OCI-LY3 (cell line): ENCODE measurements at regions not wholly inside any gene's neighbourhood (a gene's known extent, or its start where the extent isn't known, plus 50 kb on each side); places are given as distances from the start of the nearest gene placed in this dataset.

ENCODE experiments used
- H2AFZ ChIP-seq: fragments of 200-600, 300-600 bp; shearing (Covaris generic); 2 replicates; pipeline ENCODE4 v1.6.0; 2014; ENCODE audit warnings: antibody characterized with exemption, low read depth, low read length
- H3K27ac ChIP-seq: fragments of 200-600, 300-600 bp; sonication (generic); 2 replicates; pipeline ENCODE4 v1.5.1; 2014; ENCODE audit warnings: mild to moderate bottlenecking, low read length, moderate library complexity, mixed read lengths
- H3K27me3 ChIP-seq: fragments of 200-600, 300-600 bp; sonication (generic); 2 replicates; pipeline ENCODE4 v1.6.1; 2014; ENCODE audit warnings: low read depth, low read length, mixed read lengths
- H3K36me3 ChIP-seq: fragments of 200-600, 300-600 bp; sonication (generic); replicated peaks from 2 replicates; pipeline ENCODE3; 2014; ENCODE audit warnings: low read depth, low read length, mixed read lengths
- H3K4me1 ChIP-seq: fragments of 300-600, 200-600 bp; sonication (generic); 2 replicates; pipeline ENCODE4 v1.6.1; 2014; ENCODE audit warnings: low read length, mixed read lengths
- H3K4me2 ChIP-seq: fragments of 200-600, 300-600 bp; sonication (generic); 2 replicates; pipeline ENCODE4 v1.6.1; 2014; ENCODE audit warnings: low read length, mixed read lengths
- H3K4me3 ChIP-seq: fragments of 300-600, 200-600 bp; sonication (generic); 2 replicates; pipeline ENCODE4 v1.5.1; 2014; ENCODE audit warnings: antibody characterized with exemption, mild to moderate bottlenecking, low read length, moderate library complexity
- H3K79me2 ChIP-seq: fragments of 300-600, 200-600 bp; shearing (Covaris generic); 2 replicates; pipeline ENCODE4 v1.6.1; 2014; ENCODE audit warnings: mild to moderate bottlenecking, low read length, mixed read lengths
- H3K9ac ChIP-seq: fragments of 300-600, 200-600 bp; shearing (Covaris generic); 2 replicates; pipeline ENCODE4 v1.6.0; 2014; ENCODE audit warnings: mild to moderate bottlenecking, low read length, moderate library complexity
- H3K9me3 ChIP-seq: fragments of 200-600, 300-600 bp; shearing (Covaris generic); 2 replicates; pipeline ENCODE4 v1.6.1; 2014; ENCODE audit warnings: low read length, mixed read lengths; ENCODE audit not compliant: insufficient read depth
- H4K20me1 ChIP-seq: fragments of 200-600, 300-600 bp; sonication (generic); 2 replicates; pipeline ENCODE4 v1.6.1; 2016; ENCODE audit warnings: low read length, mixed read lengths; ENCODE audit not compliant: insufficient read depth
- CTCF ChIP-seq: fragments of 200-600, 300-600 bp; sonication (generic); IDR thresholded peaks from 2 replicates; pipeline ENCODE4 v1.5.1; 2014; ENCODE audit warnings: antibody characterized with exemption, low read length, low read depth
- EZH2phosphoT487 ChIP-seq: fragments of 200-600 bp; shearing (Covaris generic); IDR thresholded peaks from 2 replicates; pipeline ENCODE4 v1.6.1; 2018; ENCODE audit warnings: antibody characterized with exemption, mixed run types, low read depth

GRCh38 chr6:8507286-8507685 lies 71.9 kb upstream of the SLC35B3 start:
- no peaks in the 10 kb centered on the region for H3K9me3 ChIP-seq
- H3K79me2 ChIP-seq = no peaks in the 10 kb centered on the region
- H3K4me3 ChIP-seq = no peak overlapping the region
- peaks cover 7% of the 10 kb centered on the region; the same call in 1 of the 2 replicates for H3K27me3 ChIP-seq
- no peak for TF ChIP-seq CTCF
- no peak for TF ChIP-seq EZH2phosphoT487
- H3K4me1 ChIP-seq = no peaks in the 10 kb centered on the region
- no peaks in the 10 kb centered on the region for H3K36me3 ChIP-seq
- H3K4me2 ChIP-seq = no peak overlapping the region
- no peaks in the 10 kb centered on the region for H4K20me1 ChIP-seq
- no peak overlapping the region for H2AFZ ChIP-seq
- H3K9ac ChIP-seq = no peak overlapping the region
- H3K27ac ChIP-seq = no peak overlapping the region

- Histone ChIP-seq H3K79me2 (no peaks in the 10 kb centered on the region), H3K4me3 (no peak overlapping the region), H3K4me2 (no peak overlapping the region), H3K9me3 (no peaks in the 10 kb centered on the region), H3K9ac (no peak overlapping the region), H3K27me3 (peaks cover 14% of the 10 kb centered on the region; the same call in 1 of the 2 replicates), H3K27ac (no peak overlapping the region), H3K4me1 (no peaks in the 10 kb centered on the region), H3K36me3 (no peaks in the 10 kb centered on the region), H2AFZ (no peak overlapping the region), H4K20me1 (no peaks in the 10 kb centered on the region)
- TF ChIP-seq EZH2phosphoT487 (no peak), CTCF (no peak)
These were observed 70.8 kb upstream of the SLC35B3 start for GRCh38 chr6:8506126-8506525.

GRCh38 chr6:8499540-8499939 lies 64.2 kb upstream of the SLC35B3 start:
- Histone ChIP-seq H3K4me3 (no peak overlapping the region), H3K9ac (no peak overlapping the region), H3K79me2 (no peaks in the 10 kb centered on the region), H3K36me3 (no peaks in the 10 kb centered on the region), H3K9me3 (no peaks in the 10 kb centered on the region), H2AFZ (no peak overlapping the region), H3K27me3 (peaks cover 7% of the 10 kb centered on the region; the same call in 1 of the 2 replicates), H4K20me1 (no peaks in the 10 kb centered on the region), H3K4me2 (no peak overlapping the region), H3K27ac (no peak overlapping the region), H3K4me1 (peaks cover 9% of the 10 kb centered on the region)
- no peak for TF ChIP-seq EZH2phosphoT487
- peak; percentile 56 for TF ChIP-seq CTCF

- Histone ChIP-seq H3K27me3 (0 out of 2 replicates have a peak, but pooled peaks cover 4% of the 10 kb centered on the region), H3K4me3 (peak overlapping the region; percentile 25; the same call in 1 of the 2 replicates), H3K4me1 (peaks cover 14% of the 10 kb centered on the region), H3K27ac (no peak overlapping the region), H3K9ac (no peak overlapping the region), H4K20me1 (no peaks in the 10 kb centered on the region), H3K4me2 (peak overlapping the region; percentile 38), H2AFZ (no peak overlapping the region), H3K79me2 (no peaks in the 10 kb centered on the region), H3K36me3 (no peaks in the 10 kb centered on the region), H3K9me3 (no peaks in the 10 kb centered on the region)
- TF ChIP-seq CTCF = no peak
- no peak for TF ChIP-seq EZH2phosphoT487
These were observed 59.4 kb upstream of the SLC35B3 start for GRCh38 chr6:8494730-8495129.
